Keratinocyte (primary cell): ENCODE measurements at regions not wholly inside any gene's neighbourhood (a gene's known extent, or its start where the extent isn't known, plus 50 kb on each side); places are given as distances from the start of the nearest gene placed in this dataset.

ENCODE experiments used
- DNase-seq: peaks from one replicate; pipeline ENCODE4 v3.0.0-alpha.2; 2011; ENCODE audit warnings: low read depth, missing footprints, low spot score
- FAIRE-seq: peaks from 2 replicates; lab custom pipeline; 2011; peaks lifted over from hg19 to GRCh38; lab: Jason Lieb, UNC
- H2AFZ ChIP-seq: 2 replicates; pipeline ENCODE4 v1.6.0; 2012; ENCODE audit warnings: low read length, control low read depth, inconsistent platforms; ENCODE audit not compliant: control insufficient read depth
- H3K27ac ChIP-seq: 2 replicates; pipeline ENCODE4 v1.5.1; 2011; ENCODE audit warnings: low read length; ENCODE audit not compliant: control insufficient read depth, insufficient read depth
- H3K27me3 ChIP-seq: 3 replicates; pipeline ENCODE4 v1.6.0; 2011; ENCODE audit warnings: low read length; ENCODE audit not compliant: control insufficient read depth, insufficient read depth; ENCODE audit errors: extremely low read depth
- H3K36me3 ChIP-seq, 2 experiments: 2 replicates in 1 of 2; 3 replicates in 1 of 2; pipeline ENCODE4 v1.5.1; 2011; ENCODE audit warnings: low read length in 2 of 2, mild to moderate bottlenecking in 1 of 2; ENCODE audit not compliant: control insufficient read depth in 2 of 2, insufficient read depth in 2 of 2; ENCODE audit errors: extremely low read depth in 1 of 2
- H3K4me1 ChIP-seq: 3 replicates; pipeline ENCODE4 v1.5.1; 2011; ENCODE audit warnings: low read length; ENCODE audit not compliant: control insufficient read depth, insufficient read depth; ENCODE audit errors: extremely low read depth
- H3K4me2 ChIP-seq: 3 replicates; pipeline ENCODE4 v1.6.0; 2011; ENCODE audit warnings: low read depth, low read length; ENCODE audit not compliant: control insufficient read depth, insufficient read depth; ENCODE audit errors: extremely low read depth
- H3K4me3 ChIP-seq, 3 experiments: fragments of 200-600 bp in 1 of 3; sonication (generic) in 1 of 3; 2 replicates in 2 of 3; 3 replicates in 1 of 3; pipeline ENCODE4 v1.5.1; 2011 to 2016; ENCODE audit warnings: low read length in 3 of 3, mild to moderate bottlenecking in 3 of 3, control low read depth in 2 of 3, inconsistent platforms in 1 of 3, low read depth in 1 of 3, mixed read lengths in 1 of 3, mixed run types in 1 of 3, moderate library complexity in 1 of 3; ENCODE audit not compliant: control insufficient read depth in 2 of 3, insufficient read depth in 2 of 3; ENCODE audit errors: extremely low read depth in 1 of 3
- H3K79me2 ChIP-seq: 2 replicates; pipeline ENCODE4 v1.6.0; 2012; ENCODE audit warnings: low read length; ENCODE audit not compliant: control insufficient read depth, insufficient read depth
- H3K9ac ChIP-seq: 3 replicates; pipeline ENCODE4 v1.6.0; 2011; ENCODE audit warnings: low read length; ENCODE audit not compliant: control insufficient read depth, insufficient read depth; ENCODE audit errors: extremely low read depth
- H3K9me1 ChIP-seq: 3 replicates; pipeline ENCODE4 v1.6.0; 2011; ENCODE audit warnings: low read length; ENCODE audit not compliant: control insufficient read depth, insufficient read depth; ENCODE audit errors: extremely low read depth
- H3K9me3 ChIP-seq: 2 replicates; pipeline ENCODE4 v1.5.1; 2012; ENCODE audit warnings: low read depth, low read length; ENCODE audit not compliant: control insufficient read depth
- H4K20me1 ChIP-seq: 3 replicates; pipeline ENCODE4 v1.6.0; 2011; ENCODE audit warnings: low read length; ENCODE audit not compliant: control insufficient read depth, insufficient read depth; ENCODE audit errors: extremely low read depth
- EZH2 ChIP-seq: IDR thresholded peaks from one replicate; pipeline ENCODE4 v1.6.1; 2012; ENCODE audit warnings: inconsistent platforms, mild to moderate bottlenecking, low read length, moderate library complexity
- dilution Hi-C: fragments of 300-500 bp; cut with MboI; formaldehyde crosslinking; loops from one replicate; pipeline ENCODE4 v1.7.0; 2020; ENCODE audit warnings: low sequenced_read_pairs; ENCODE audit not compliant: extremely low pct_ligation_motif_present
- TF ChIP-seq, protein P1 (sequence below), 3 experiments: IDR thresholded peaks in 1 of 3; conservative IDR thresholded peaks in 1 of 3; optimal IDR thresholded peaks in 1 of 3; 2 replicates in 2 of 3; 3 replicates in 1 of 3; pipeline versions ENCODE3 to v1.5.1; 2011; ENCODE audit warnings: low read length in 3 of 3, mild to moderate bottlenecking in 3 of 3, moderate library complexity in 2 of 3, control low read depth in 1 of 3, inconsistent platforms in 1 of 3; ENCODE audit not compliant: insufficient read depth in 2 of 3; ENCODE audit errors: extremely low read depth in 1 of 3

GRCh38 chr6:95117236-95117635 is 460.1 kb upstream of the MANEA start:
- H4K20me1 ChIP-seq = no peaks in the 10 kb centered on the region
- dilution Hi-C loops = no loop called here
- H3K9me1 ChIP-seq = no peaks in the 10 kb centered on the region
- no peak for FAIRE-seq
- H3K4me2 ChIP-seq = no peak overlapping the region
- H3K9me3 ChIP-seq = no peaks in the 10 kb centered on the region
- H3K27me3 ChIP-seq = no peaks in the 10 kb centered on the region
- no peak overlapping the region for H3K9ac ChIP-seq
- no peak overlapping the region for H2AFZ ChIP-seq
- H3K79me2 ChIP-seq = no peaks in the 10 kb centered on the region
- no peak for DNase-seq
- H3K4me3 ChIP-seq = no peak overlapping the region
- H3K36me3 ChIP-seq = no peaks in the 10 kb centered on the region
- peaks cover 6% of the 10 kb centered on the region for H3K4me1 ChIP-seq
- no peak for TF ChIP-seq EZH2
- TF ChIP-seq, protein P1, sequence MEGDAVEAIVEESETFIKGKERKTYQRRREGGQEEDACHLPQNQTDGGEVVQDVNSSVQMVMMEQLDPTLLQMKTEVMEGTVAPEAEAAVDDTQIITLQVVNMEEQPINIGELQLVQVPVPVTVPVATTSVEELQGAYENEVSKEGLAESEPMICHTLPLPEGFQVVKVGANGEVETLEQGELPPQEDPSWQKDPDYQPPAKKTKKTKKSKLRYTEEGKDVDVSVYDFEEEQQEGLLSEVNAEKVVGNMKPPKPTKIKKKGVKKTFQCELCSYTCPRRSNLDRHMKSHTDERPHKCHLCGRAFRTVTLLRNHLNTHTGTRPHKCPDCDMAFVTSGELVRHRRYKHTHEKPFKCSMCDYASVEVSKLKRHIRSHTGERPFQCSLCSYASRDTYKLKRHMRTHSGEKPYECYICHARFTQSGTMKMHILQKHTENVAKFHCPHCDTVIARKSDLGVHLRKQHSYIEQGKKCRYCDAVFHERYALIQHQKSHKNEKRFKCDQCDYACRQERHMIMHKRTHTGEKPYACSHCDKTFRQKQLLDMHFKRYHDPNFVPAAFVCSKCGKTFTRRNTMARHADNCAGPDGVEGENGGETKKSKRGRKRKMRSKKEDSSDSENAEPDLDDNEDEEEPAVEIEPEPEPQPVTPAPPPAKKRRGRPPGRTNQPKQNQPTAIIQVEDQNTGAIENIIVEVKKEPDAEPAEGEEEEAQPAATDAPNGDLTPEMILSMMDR (optimal IDR thresholded peaks at IDR 0.05 in 1 of 3, IDR thresholded peaks at IDR 0.05 in 1 of 3, conservative IDR thresholded peaks at IDR 0.05 in 1 of 3; ENCODE audit: extremely low read depth in 1 of 3, insufficient read depth in 2 of 3, low read length in 3 of 3) = no peak
- H3K27ac ChIP-seq = no peak overlapping the region

GRCh38 chr6:95119927-95120326 is 457.4 kb upstream of the MANEA start:
- FAIRE-seq (no peak), DNase-seq (no peak)
- Histone ChIP-seq H3K4me3 (no peak overlapping the region), H3K4me2 (no peak overlapping the region), H4K20me1 (no peaks in the 10 kb centered on the region), H3K9me3 (no peaks in the 10 kb centered on the region), H3K9ac (no peak overlapping the region), H3K36me3 (no peaks in the 10 kb centered on the region), H3K79me2 (no peaks in the 10 kb centered on the region), H3K9me1 (no peaks in the 10 kb centered on the region), H3K27me3 (no peaks in the 10 kb centered on the region), H2AFZ (no peak overlapping the region), H3K4me1 (peaks cover 6% of the 10 kb centered on the region), H3K27ac (no peak overlapping the region)
- dilution Hi-C loops = no loop called here
- no peak for TF ChIP-seq EZH2
- TF ChIP-seq, protein P1 (optimal IDR thresholded peaks at IDR 0.05 in 1 of 3, IDR thresholded peaks at IDR 0.05 in 1 of 3, conservative IDR thresholded peaks at IDR 0.05 in 1 of 3; ENCODE audit: extremely low read depth in 1 of 3, insufficient read depth in 2 of 3, low read length in 3 of 3) = no peak
